HepG2 (cell line): ENCODE measurements at regions not wholly inside any gene's neighbourhood (a gene's known extent, or its start where the extent isn't known, plus 50 kb on each side); places are given as distances from the start of the nearest gene placed in this dataset.

ENCODE experiments used
- ATAC-seq: fragments of 200-7000 bp; cut with Tn5 transposase; 3 replicates; pipeline ENCODE4 v1.9.1; 2020; ENCODE audit warnings: mild to moderate bottlenecking, moderate library complexity
- BruUV-seq: library from RNA; stranded (reverse); fragments of 400-500 nt; replicated peaks from 2 replicates; lab custom pipeline; 2021; lab: Mats Ljungman, UMichigan
- CTCF ChIA-PET: fragments of 300-600 bp; formaldehyde crosslinking; extraction: SDS; loops from one replicate; lab custom pipeline; 2021; ENCODE audit warnings: low total read pairs, inconsistent platforms, low intra/inter-chr PET ratio; lab: Yijun Ruan, JAX
- POLR2A ChIA-PET: fragments of 350-600 bp; sonication (Branson Sonifier 250); formaldehyde crosslinking; loops from one replicate; lab custom pipeline; 2020; ENCODE audit warnings: antibody characterized with exemption, inconsistent platforms; lab: Yijun Ruan, JAX
- DNase-seq: peaks from one replicate; pipeline ENCODE4 v3.0.0-alpha.2; 2015; ENCODE audit warnings: low spot score
- FAIRE-seq: peaks from 3 replicates; lab custom pipeline; 2011; peaks lifted over from hg19 to GRCh38; lab: Jason Lieb, UNC
- H2AFZ ChIP-seq: one replicate; pipeline ENCODE4 v1.6.1; 2011; ENCODE audit warnings: low read length, inconsistent platforms
- H3K27ac ChIP-seq: fragments of 300-600 bp; 3 replicates; pipeline ENCODE4 v1.8.0; 2011; ENCODE audit warnings: mixed run types, mild to moderate bottlenecking, mixed read lengths, low read length, inconsistent platforms; ENCODE audit not compliant: insufficient read depth; ENCODE audit errors: extremely low read length
- H3K27me3 ChIP-seq, 2 experiments: fragments of 200-600 bp in 1 of 2; 2 replicates in 1 of 2; 3 replicates in 1 of 2; pipeline versions ENCODE4 v1.6.0 to v1.8.0; 2011; ENCODE audit warnings: low read length in 2 of 2, mild to moderate bottlenecking in 2 of 2, moderate library complexity in 2 of 2, inconsistent platforms in 1 of 2; ENCODE audit not compliant: insufficient read depth in 2 of 2, control insufficient read depth in 1 of 2
- H3K36me3 ChIP-seq, 2 experiments: fragments of 200-600 bp in 1 of 2; replicated peaks in 1 of 2; 2 replicates in 1 of 2; 3 replicates in 1 of 2; pipeline versions ENCODE4 v1.5.1 to v1.8.0; 2011; ENCODE audit warnings: low read length in 2 of 2, inconsistent platforms in 1 of 2; ENCODE audit not compliant: insufficient read depth in 2 of 2, control insufficient read depth in 1 of 2
- H3K4me1 ChIP-seq: 2 replicates; pipeline ENCODE4 v1.5.1; 2012; ENCODE audit warnings: low read length, inconsistent platforms; ENCODE audit not compliant: insufficient read depth
- H3K4me2 ChIP-seq: 2 replicates; pipeline ENCODE4 v1.6.0; 2011; ENCODE audit warnings: low read depth, low read length, inconsistent platforms
- H3K4me3 ChIP-seq, 3 experiments: fragments of 200-600 bp in 1 of 3; sonication (generic), shearing (Covaris generic) in 1 of 3; replicated peaks in 1 of 3; 2 replicates each; pipeline ENCODE4 v1.5.1; 2011 to 2016; ENCODE audit warnings: low read length in 3 of 3, inconsistent platforms in 2 of 3, low read depth in 2 of 3, mild to moderate bottlenecking in 2 of 3, control low read depth in 1 of 3, mixed read lengths in 1 of 3; ENCODE audit not compliant: insufficient read depth in 1 of 3
- H3K79me2 ChIP-seq: one replicate; pipeline ENCODE4 v1.6.1; 2011; ENCODE audit warnings: low read length, inconsistent platforms; ENCODE audit not compliant: insufficient read depth
- H3K9ac ChIP-seq: 2 replicates; pipeline ENCODE4 v1.6.0; 2011; ENCODE audit warnings: mild to moderate bottlenecking, low read depth, low read length, inconsistent platforms; ENCODE audit not compliant: insufficient read depth
- H3K9me3 ChIP-seq: 2 replicates; pipeline ENCODE4 v1.5.1; 2012; ENCODE audit warnings: mild to moderate bottlenecking, low read length
- H4K20me1 ChIP-seq: 2 replicates; pipeline ENCODE4 v1.6.0; 2011; ENCODE audit warnings: inconsistent platforms, mild to moderate bottlenecking, low read length, moderate library complexity; ENCODE audit not compliant: insufficient read depth
- MED13 ChIP-seq: sonication (generic); formaldehyde crosslinking; IDR thresholded peaks from 2 replicates; pipeline ENCODE4 v1.5.0; 2020; ENCODE audit warnings: missing genetic modification reagents
- PITX1 ChIP-seq: sonication (generic); formaldehyde crosslinking; IDR thresholded peaks from 2 replicates; pipeline ENCODE4 v1.5.1; 2020; ENCODE audit warnings: mild to moderate bottlenecking, missing genetic modification reagents
- RAD51 ChIP-seq: fragments of 450-650 bp; IDR thresholded peaks from 2 replicates; pipeline ENCODE4 v1.6.1; 2016; ENCODE audit warnings: borderline replicate concordance
- TEAD3 ChIP-seq: optimal IDR thresholded peaks from 2 replicates; pipeline ENCODE3; 2016; ENCODE audit warnings: borderline replicate concordance
- ZNF33B ChIP-seq: sonication (generic); formaldehyde crosslinking; IDR thresholded peaks from 2 replicates; pipeline ENCODE4 v1.5.1; 2020; ENCODE audit warnings: mild to moderate bottlenecking, missing genetic modification reagents
- ZNF547 ChIP-seq: sonication (generic); formaldehyde crosslinking; IDR thresholded peaks from 2 replicates; pipeline ENCODE4 v1.5.1; 2020; ENCODE audit warnings: mild to moderate bottlenecking, missing genetic modification reagents
- ZNF704 ChIP-seq: sonication (generic); formaldehyde crosslinking; IDR thresholded peaks from 2 replicates; pipeline ENCODE4 v1.8.1; 2023; ENCODE audit warnings: mild to moderate bottlenecking, inconsistent platforms, moderate library complexity, missing genetic modification reagents, borderline replicate concordance
- ZNF747 ChIP-seq: sonication (generic); formaldehyde crosslinking; IDR thresholded peaks from 2 replicates; pipeline ENCODE4 v1.8.1; 2023; ENCODE audit warnings: missing genetic modification reagents, mild to moderate bottlenecking, borderline replicate concordance
- ZNF75D ChIP-seq: sonication (generic); formaldehyde crosslinking; IDR thresholded peaks from 2 replicates; pipeline ENCODE4 v1.8.1; 2023; ENCODE audit warnings: missing genetic modification reagents, mild to moderate bottlenecking, borderline replicate concordance
- ZNF768 ChIP-seq: sonication (generic); formaldehyde crosslinking; IDR thresholded peaks from 2 replicates; pipeline ENCODE4 v1.4.0; 2020; ENCODE audit warnings: missing genetic modification reagents
- ZNF788 ChIP-seq: sonication (generic); formaldehyde crosslinking; IDR thresholded peaks from 2 replicates; pipeline ENCODE4 v1.5.0; 2020; ENCODE audit warnings: mild to moderate bottlenecking, missing genetic modification reagents, borderline replicate concordance
- ZNF878 ChIP-seq: sonication (generic); formaldehyde crosslinking; IDR thresholded peaks from 2 replicates; pipeline ENCODE4 v1.8.1; 2023; ENCODE audit warnings: mild to moderate bottlenecking, missing genetic modification reagents, moderate library complexity
- WGBS: methylation state at CpG from one replicate; pipeline ENCODE4 v1.1.6; 2017; ENCODE audit warnings: low lambda C conversion rate; 5-methylcytosine and 5-hydroxymethylcytosine counted together
- in situ Hi-C: cut with HindIII; loops from 2 replicates; pipeline ENCODE4 v1.10.0; 2017; ENCODE audit warnings: low pct_unique_long_range_greater_than_20kb; ENCODE audit not compliant: extremely low pct_ligation_motif_present
- intact Hi-C: fragments of 100-400 bp; cut with micrococcal nuclease; formaldehyde crosslinking; loops from one replicate; pipeline ENCODE4 v1.10.0; 2022; ENCODE audit not compliant: unreplicated experiment
- TF ChIP-seq, protein P1 (sequence below): sonication (generic); formaldehyde crosslinking; IDR thresholded peaks from 2 replicates; pipeline ENCODE4 v1.8.0; 2022; ENCODE audit warnings: missing genetic modification reagents, mild to moderate bottlenecking, moderate library complexity, borderline replicate concordance
- TF ChIP-seq, protein P2 (sequence below): sonication (generic); formaldehyde crosslinking; IDR thresholded peaks from 2 replicates; pipeline ENCODE4 v1.4.0; 2020; ENCODE audit warnings: missing genetic modification reagents
- TF ChIP-seq, protein P3 (sequence below): sonication (generic); formaldehyde crosslinking; IDR thresholded peaks from 2 replicates; pipeline ENCODE4 v1.5.0; 2020; ENCODE audit warnings: missing genetic modification reagents, mild to moderate bottlenecking, borderline replicate concordance

- no peaks in the 10 kb centered on the region for H3K4me1 ChIP-seq
- in situ Hi-C loops (no loop called here), intact Hi-C loops (no loop called here)
- no peak overlapping the region for H2AFZ ChIP-seq
- no peaks in the 10 kb centered on the region for H4K20me1 ChIP-seq
- ChIA-PET POLR2A (no interaction called here), CTCF (no interaction called here)
- no peak overlapping the region for H3K9ac ChIP-seq
- no peaks in the 10 kb centered on the region for H3K36me3 ChIP-seq
- no peak overlapping the region for H3K4me3 ChIP-seq
- H3K27me3 ChIP-seq = no peaks in the 10 kb centered on the region; a peak in 1 of 5 replicates
- FAIRE-seq = no peak
- no peak for ATAC-seq
- H3K4me2 ChIP-seq = no peak overlapping the region
- H3K9me3 ChIP-seq = no peaks in the 10 kb centered on the region
- DNase-seq = no peak
- H3K27ac ChIP-seq = no peak overlapping the region
- no TSS peak for BruUV-seq
- 39% methylated on average over 13 of the region's 13 CpGs for WGBS
- TF ChIP-seq ZNF75D (CRISPR knock-in tag) (no peak), PITX1 (CRISPR knock-in tag) (no peak), ZNF878 (CRISPR knock-in tag) (no peak), RAD51 (no peak), ZNF704 (CRISPR knock-in tag) (no peak), ZNF747 (no peak), MED13 (CRISPR knock-in tag) (no peak), ZNF768 (CRISPR knock-in tag) (no peak), ZNF788 (CRISPR knock-in tag) (no peak), ZNF547 (CRISPR knock-in tag) (no peak), ZNF33B (no peak), TEAD3 (no peak)
- TF ChIP-seq, protein P1, sequence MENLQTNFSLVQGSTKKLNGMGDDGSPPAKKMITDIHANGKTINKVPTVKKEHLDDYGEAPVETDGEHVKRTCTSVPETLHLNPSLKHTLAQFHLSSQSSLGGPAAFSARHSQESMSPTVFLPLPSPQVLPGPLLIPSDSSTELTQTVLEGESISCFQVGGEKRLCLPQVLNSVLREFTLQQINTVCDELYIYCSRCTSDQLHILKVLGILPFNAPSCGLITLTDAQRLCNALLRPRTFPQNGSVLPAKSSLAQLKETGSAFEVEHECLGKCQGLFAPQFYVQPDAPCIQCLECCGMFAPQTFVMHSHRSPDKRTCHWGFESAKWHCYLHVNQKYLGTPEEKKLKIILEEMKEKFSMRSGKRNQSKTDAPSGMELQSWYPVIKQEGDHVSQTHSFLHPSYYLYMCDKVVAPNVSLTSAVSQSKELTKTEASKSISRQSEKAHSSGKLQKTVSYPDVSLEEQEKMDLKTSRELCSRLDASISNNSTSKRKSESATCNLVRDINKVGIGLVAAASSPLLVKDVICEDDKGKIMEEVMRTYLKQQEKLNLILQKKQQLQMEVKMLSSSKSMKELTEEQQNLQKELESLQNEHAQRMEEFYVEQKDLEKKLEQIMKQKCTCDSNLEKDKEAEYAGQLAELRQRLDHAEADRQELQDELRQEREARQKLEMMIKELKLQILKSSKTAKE = no peak
- TF ChIP-seq, protein P2, sequence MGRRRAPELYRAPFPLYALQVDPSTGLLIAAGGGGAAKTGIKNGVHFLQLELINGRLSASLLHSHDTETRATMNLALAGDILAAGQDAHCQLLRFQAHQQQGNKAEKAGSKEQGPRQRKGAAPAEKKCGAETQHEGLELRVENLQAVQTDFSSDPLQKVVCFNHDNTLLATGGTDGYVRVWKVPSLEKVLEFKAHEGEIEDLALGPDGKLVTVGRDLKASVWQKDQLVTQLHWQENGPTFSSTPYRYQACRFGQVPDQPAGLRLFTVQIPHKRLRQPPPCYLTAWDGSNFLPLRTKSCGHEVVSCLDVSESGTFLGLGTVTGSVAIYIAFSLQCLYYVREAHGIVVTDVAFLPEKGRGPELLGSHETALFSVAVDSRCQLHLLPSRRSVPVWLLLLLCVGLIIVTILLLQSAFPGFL (CRISPR knock-in tag) = no peak
- TF ChIP-seq, protein P3, sequence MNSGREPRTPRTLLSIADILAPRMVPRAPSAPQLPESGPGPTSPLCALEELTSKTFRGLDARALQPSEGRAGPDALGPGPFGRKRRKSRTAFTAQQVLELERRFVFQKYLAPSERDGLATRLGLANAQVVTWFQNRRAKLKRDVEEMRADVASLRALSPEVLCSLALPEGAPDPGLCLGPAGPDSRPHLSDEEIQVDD (CRISPR knock-in tag) = no peak
- H3K79me2 ChIP-seq = no peaks in the 10 kb centered on the region
Measured at GRCh38 chr22:27512283-27512761, 289.2 kb downstream of the MN1 start.
